IPS-15b (cell line): ENCODE measurements at regions not wholly inside any gene's neighbourhood (a gene's known extent, or its start where the extent isn't known, plus 50 kb on each side); places are given as distances from the start of the nearest gene placed in this dataset.
"Not testable (repeated sequence)": the region's sequence is repeated elsewhere in the genome, so short reads cannot be mapped to it uniquely, and the experiment has no call there.

Experiments used
- H3K27me3 ChIP-seq: one replicate; pipeline ENCODE4 v1.6.1; 2013; ENCODE audit warnings: low read length; ENCODE audit not compliant: control insufficient read depth, insufficient read depth
- H3K36me3 ChIP-seq: one replicate; pipeline ENCODE4 v1.6.1; 2013; ENCODE audit warnings: low read length; ENCODE audit not compliant: control insufficient read depth, insufficient read depth
- H3K4me1 ChIP-seq: one replicate; pipeline ENCODE4 v1.6.1; 2013; ENCODE audit warnings: mild to moderate bottlenecking, low read length; ENCODE audit not compliant: control insufficient read depth, insufficient read depth
- H3K4me3 ChIP-seq: one replicate; pipeline ENCODE4 v1.5.1; 2013; ENCODE audit warnings: low read depth, low read length
- H3K9ac ChIP-seq: one replicate; pipeline ENCODE4 v1.6.1; 2013; ENCODE audit warnings: low read depth, mild to moderate bottlenecking, low read length
- H3K9me3 ChIP-seq: one replicate; pipeline ENCODE4 v1.6.1; 2013; ENCODE audit warnings: mild to moderate bottlenecking, low read length; ENCODE audit not compliant: control insufficient read depth, insufficient read depth

GRCh38 chrX:1099146-1099770 lies 113.2 kb downstream of the CRLF2 start:
- Histone ChIP-seq H3K4me1 (no peaks in the 10 kb centered on the region), H3K36me3 (no peaks in the 10 kb centered on the region), H3K9me3 (no peaks in the 10 kb centered on the region), H3K4me3 (no peak overlapping the region), H3K27me3 (no peaks in the 10 kb centered on the region), H3K9ac (peak overlapping the region; percentile 60)

GRCh38 chrX:1097328-1097727 lies 115.1 kb downstream of the CRLF2 start:
- no peaks in the 10 kb centered on the region for H3K36me3 ChIP-seq
- H3K4me1 ChIP-seq, result no peaks in the 10 kb centered on the region
- no peaks in the 10 kb centered on the region for H3K9me3 ChIP-seq
- no peak overlapping the region for H3K9ac ChIP-seq
- no peak overlapping the region for H3K4me3 ChIP-seq
- H3K27me3 ChIP-seq, result no peaks in the 10 kb centered on the region

DNA sequence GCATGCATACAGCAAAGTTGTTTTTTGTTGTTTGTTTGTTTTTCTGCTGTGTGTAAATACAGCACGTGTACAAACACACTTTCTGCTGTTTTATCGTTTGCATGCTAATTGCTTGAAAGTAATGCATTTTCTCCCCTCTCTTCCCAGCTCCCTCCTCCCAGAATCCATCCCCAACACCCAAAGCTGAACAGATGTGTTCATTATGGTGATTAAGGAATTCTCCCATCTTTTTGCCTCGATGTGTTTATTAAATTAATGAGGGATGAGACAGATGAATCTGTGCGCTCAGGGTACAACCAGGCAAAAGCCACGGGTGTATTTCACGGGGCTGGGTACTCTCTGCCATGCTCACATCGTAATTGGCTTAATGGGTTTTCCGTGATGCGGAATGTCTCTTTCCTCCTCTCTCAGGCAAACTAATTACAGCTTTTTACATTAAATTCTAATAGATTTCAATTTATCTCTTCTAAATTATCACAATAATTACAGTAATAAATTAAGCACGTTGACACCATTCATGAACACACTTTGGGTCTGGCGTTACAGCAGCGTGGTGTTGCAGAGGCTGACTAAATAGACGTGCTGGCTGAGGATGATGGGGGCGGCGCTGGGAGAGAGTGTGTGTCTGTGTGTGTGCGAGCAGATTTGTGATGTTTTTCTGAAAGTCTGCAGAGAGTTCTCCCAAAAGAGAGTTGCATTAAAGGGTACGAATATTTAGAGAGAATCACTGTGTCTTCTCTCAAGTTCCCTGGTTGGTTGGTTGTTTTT lies 117.7 kb downstream of the CRLF2 start:
- H3K4me1 ChIP-seq, result no peaks in the 10 kb centered on the region
- no peaks in the 10 kb centered on the region for H3K36me3 ChIP-seq
- H3K27me3 ChIP-seq, result no peaks in the 10 kb centered on the region
- H3K9me3 ChIP-seq, result no peaks in the 10 kb centered on the region
- no peak overlapping the region for H3K4me3 ChIP-seq
- no peak overlapping the region for H3K9ac ChIP-seq

DNA sequence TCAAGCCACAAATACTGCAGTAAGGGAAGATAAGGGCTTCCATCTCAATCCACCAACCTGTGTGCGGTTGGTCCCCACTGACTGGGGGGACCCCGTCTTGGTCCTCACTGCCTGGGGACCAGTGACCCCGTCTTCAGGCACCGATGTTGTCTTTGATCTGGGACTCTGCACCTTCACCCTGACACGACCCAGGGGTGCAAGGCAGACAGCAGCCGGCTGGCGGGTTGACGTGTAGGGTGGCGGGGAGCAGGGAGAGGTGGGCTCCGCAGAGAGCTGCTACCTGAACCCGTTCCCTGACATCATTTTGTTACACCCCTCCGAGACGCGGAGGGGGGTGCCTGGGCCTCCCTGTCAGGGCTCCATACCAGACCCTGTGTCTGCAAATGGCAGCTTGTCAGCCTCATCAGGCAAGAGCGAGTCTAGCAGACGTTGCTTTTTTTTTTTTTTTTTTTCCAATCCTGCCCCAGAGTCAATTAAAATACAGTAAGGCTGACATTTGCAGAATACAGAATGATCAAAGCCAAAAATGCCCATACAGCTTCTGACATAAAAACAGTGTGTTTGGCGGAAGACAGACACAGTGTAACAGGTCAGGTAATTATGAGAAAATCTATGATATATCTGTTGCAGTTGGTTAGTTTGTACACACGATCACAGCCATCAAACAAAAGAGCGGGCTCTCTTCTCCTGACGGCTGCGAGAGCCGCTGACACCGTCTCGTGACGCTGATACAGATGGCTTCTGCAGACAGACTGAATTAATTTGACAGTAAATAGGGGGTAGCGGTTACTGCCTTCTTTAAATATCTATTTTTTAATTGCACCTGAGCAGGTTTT lies 118.6 kb downstream of the CRLF2 start:
- no peak overlapping the region for H3K4me3 ChIP-seq
- H3K27me3 ChIP-seq, result no peaks in the 10 kb centered on the region
- H3K4me1 ChIP-seq, result no peaks in the 10 kb centered on the region
- no peaks in the 10 kb centered on the region for H3K9me3 ChIP-seq
- H3K36me3 ChIP-seq, result no peaks in the 10 kb centered on the region
- no peak overlapping the region for H3K9ac ChIP-seq

GRCh38 chrX:1093121-1093520 lies 119.3 kb downstream of the CRLF2 start:
- no peak overlapping the region for H3K4me3 ChIP-seq

GRCh38 chrX:1086444-1087409 lies 125.7 kb downstream of the CRLF2 start:
- Histone ChIP-seq H3K9ac (no peak overlapping the region), H3K27me3 (no peaks in the 10 kb centered on the region), H3K4me1 (no peaks in the 10 kb centered on the region), H3K9me3 (no peaks in the 10 kb centered on the region), H3K4me3 (no peak overlapping the region), H3K36me3 (no peaks in the 10 kb centered on the region)

More at GRCh38 chrX:1093121-1093520, 119.3 kb downstream of the CRLF2 start:
- Histone ChIP-seq H3K4me1 (no peaks in the 10 kb centered on the region), H3K27me3 (no peaks in the 10 kb centered on the region), H3K9ac (no peak overlapping the region), H3K36me3 (no peaks in the 10 kb centered on the region), H3K9me3 (no peaks in the 10 kb centered on the region)

- H3K4me1 ChIP-seq, H3K36me3 ChIP-seq, H3K27me3 ChIP-seq, H3K4me3 ChIP-seq, H3K9me3 ChIP-seq, H3K9ac ChIP-seq: not testable (repeated sequence)
Observed at GRCh38 chrX:1085871-1086270, 126.6 kb downstream of the CRLF2 start.

DNA sequence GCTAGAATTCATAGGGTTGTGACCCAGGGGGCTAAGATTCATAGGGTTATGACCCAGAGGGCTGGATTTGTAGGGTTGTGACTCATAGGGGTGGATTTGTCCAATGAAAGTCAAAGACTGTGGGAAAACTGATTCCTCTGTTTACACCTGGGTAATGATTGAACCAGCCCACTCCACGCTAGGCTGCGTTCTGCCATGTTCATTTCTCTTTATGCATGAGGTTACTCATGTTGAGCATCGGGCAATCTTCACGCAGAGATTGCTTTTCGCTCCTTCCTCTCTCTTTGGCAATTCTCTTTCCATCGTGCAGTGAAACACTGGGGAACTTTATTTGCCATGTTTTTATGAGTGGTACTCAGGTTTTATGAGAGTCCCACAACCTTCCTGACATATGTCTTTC lies 127.8 kb downstream of the CRLF2 start:
- Histone ChIP-seq H3K27me3 (no peaks in the 10 kb centered on the region), H3K9ac (no peak overlapping the region), H3K4me3 (no peak overlapping the region), H3K4me1 (no peaks in the 10 kb centered on the region), H3K9me3 (no peaks in the 10 kb centered on the region), H3K36me3 (no peaks in the 10 kb centered on the region)

GRCh38 chrX:1076871-1077651 lies 135.4 kb downstream of the CRLF2 start:
- H3K4me3 ChIP-seq, result no peak overlapping the region
- peaks cover 8% of the 10 kb centered on the region for H3K9me3 ChIP-seq
- no peaks in the 10 kb centered on the region for H3K36me3 ChIP-seq
- H3K27me3 ChIP-seq, result no peaks in the 10 kb centered on the region
- no peaks in the 10 kb centered on the region for H3K4me1 ChIP-seq
- no peak overlapping the region for H3K9ac ChIP-seq

DNA sequence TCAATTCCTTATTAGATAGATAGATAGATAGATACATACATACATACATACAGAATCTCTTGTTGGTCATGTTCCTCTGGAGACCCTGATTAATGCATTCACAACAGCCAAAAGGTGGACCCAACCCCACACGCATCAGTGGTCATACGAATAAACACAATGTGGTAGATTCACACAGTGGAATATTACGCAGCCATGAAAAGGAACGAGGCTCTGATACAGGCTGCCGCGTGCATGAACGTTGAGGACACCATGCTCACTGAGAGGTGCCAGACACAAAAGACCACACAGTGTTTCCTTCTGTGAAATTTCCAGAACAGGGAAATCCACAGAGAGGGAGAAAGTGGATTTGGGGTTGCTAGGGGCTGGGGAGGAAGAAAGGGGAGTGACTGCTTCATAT lies 136.7 kb downstream of the CRLF2 start:
- Histone ChIP-seq H3K9me3 (peaks cover 8% of the 10 kb centered on the region), H3K27me3 (no peaks in the 10 kb centered on the region), H3K9ac (no peak overlapping the region), H3K36me3 (no peaks in the 10 kb centered on the region), H3K4me1 (no peaks in the 10 kb centered on the region), H3K4me3 (no peak overlapping the region)
